ENCODE measurements at regions not wholly inside any gene's neighbourhood (a gene's known extent, or its start where the extent isn't known, plus 50 kb on each side); places are given as distances from the start of the nearest gene placed in this dataset.

GRCh38 chr10:43958071-43958432 is 309.4 kb upstream of the ZNF32 start:
- no peak for DNase-seq (ENCODE audit: low read depth)

DNA sequence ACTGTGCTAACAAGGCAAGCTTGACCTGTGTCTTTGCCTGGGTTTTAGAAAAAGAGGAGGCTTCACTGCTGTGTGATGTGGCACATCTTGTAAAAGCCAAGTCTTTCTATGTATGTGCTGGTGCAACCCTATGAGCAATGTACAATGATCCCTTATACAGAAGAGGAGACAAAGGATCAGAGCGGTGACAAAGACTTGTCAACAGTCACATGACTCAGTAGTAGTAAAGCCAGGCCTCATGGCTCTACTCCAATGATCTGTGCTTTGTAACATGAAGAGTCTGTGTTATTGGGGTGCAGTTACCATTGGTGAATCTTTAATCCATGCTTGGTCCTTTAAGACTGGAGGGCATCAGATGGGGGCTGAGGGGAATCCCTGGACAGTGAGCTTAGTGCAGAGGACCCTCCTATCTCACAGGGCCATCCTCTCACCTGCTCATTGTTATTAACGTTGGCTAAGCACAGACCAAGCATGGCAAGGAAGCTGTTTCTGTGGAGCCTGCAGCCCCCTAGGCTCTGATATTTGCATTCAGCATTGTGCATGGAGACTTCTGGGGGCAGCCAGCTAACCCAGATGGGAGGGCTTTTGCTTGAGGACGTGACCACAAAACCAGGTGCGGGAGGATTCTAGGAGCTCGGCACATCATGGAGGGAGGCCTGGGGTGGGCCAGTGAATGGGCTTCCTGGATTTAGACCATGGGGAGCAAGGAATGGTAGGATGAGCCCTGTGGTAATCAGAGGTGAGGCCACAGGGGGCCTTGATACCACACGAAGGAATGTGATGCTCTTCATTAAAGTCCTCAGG is 308.8 kb upstream of the ZNF32 start:
- no peak for DNase-seq (ENCODE audit: low read depth)

- DNase-seq (ENCODE audit: low read depth), result no peak
Measured at GRCh38 chr10:43955978-43956377, 307.3 kb upstream of the ZNF32 start.

DNA sequence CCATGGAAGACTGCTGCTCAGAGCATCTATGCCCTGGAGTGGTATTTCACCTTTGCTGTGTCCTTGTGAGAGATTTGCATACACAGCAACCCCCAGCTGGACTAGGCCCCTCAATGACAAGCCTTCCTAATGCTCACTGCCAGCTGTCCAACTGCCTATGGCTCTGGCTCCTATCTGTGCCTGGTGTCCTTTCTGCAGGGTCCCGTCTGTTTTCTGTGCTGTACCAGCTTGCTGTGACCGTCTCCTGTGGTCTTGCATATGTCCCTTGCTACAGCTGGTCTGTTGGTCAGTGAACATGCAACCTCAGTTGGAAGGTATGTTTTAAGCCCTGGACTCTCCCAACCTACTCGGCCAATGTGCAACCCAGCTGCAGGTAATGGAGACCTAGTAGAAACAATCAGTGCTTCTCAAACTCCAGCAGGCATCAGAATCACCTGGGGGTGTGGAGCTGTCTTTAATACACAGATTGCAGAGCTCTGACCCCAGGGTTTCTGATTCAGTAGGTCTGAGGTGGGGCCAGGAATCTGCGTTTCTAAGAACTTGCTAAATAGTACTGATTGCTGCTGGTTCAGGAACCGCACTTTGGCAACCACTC is 306.4 kb upstream of the ZNF32 start:
- no peak for DNase-seq (ENCODE audit: low read depth)

DNA sequence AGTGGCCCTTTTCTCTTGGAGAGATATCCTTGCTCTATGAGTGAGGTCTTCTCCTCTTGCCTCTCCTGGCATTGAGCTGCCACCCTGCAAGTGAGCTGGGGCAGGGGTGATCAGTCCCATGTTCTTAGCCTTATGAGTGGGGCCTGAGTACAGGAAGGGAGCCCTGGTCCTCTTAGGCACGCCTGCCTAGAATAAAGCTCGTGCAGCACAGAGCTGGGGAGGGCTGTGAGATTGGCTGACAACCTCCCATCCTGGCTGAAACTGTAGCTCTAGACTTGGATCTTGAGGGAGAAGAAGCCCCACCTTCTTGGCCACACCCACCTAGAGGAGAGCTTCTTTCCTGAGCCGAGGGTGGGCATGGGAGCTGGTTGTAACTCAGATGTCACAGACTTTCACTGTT is 305.0 kb upstream of the ZNF32 start:
- no peak for DNase-seq (ENCODE audit: low read depth)

DNA sequence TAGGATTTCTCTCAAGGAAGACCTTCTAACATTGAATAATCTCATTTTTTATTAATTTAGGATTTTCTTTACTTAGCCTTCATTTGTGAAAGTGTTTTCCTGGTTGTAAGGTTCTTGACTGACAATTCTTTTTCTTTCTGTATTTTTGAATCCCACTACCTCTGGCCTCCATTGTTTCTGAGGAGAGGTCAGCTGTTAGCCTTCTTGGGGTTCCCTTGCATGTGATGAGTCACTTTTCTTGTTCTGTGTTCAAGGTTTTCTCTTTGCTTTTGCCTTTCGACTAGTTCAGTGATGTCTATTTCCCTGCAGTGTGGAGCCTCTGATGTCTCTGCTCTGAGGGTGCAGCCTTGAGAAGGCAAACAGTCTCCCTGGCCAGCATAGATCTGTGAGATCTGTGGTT is 304.1 kb upstream of the ZNF32 start:
- DNase-seq (ENCODE audit: low read depth), result no peak

DNA sequence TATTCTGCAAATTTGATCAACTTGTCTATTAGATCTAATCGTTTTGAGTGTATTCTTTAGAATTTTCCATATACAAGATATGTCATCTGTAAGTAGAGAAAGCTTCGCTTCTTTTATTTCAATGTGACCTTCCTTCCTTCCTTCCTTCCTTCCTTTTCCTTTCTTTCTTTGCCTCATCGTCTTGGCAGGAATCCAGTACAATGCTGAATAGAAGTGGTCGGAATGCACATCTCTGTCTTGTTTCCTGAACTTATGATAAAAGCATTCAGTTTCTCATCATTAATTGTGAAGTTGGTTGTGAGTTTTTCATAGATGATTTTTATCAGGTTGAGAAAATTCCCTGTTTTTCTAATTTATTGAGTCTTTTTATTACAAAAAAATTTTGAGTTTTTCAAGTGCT is 300.7 kb upstream of the ZNF32 start:
- no peak for DNase-seq (ENCODE audit: low read depth)

DNA sequence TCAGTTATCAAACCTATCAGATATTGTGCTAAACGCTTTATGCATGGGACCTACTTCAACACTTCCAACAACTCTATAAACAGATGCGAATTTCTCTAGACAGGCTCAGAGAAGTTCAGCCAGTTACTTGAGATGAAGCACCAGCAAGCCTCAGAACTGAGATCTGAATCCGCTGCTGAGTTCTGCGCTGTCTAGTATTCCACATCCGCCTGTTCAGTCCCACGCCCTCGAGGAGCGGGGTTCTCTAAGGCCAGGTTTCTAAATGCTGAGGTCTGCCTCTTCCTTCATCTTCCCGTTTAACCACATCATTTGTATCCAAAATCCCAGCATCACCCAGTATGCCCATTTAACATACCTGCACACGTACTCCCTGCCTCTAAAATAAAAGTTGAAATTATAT is 297.8 kb upstream of the ZNF32 start:
- DNase-seq (ENCODE audit: low read depth), result no peak

GRCh38 chr10:43945908-43946307 is 297.2 kb upstream of the ZNF32 start:
- no peak for DNase-seq (ENCODE audit: low read depth)

GRCh38 chr10:43945094-43945730 is 296.5 kb upstream of the ZNF32 start:
- DNase-seq (ENCODE audit: low read depth), result no peak

DNA sequence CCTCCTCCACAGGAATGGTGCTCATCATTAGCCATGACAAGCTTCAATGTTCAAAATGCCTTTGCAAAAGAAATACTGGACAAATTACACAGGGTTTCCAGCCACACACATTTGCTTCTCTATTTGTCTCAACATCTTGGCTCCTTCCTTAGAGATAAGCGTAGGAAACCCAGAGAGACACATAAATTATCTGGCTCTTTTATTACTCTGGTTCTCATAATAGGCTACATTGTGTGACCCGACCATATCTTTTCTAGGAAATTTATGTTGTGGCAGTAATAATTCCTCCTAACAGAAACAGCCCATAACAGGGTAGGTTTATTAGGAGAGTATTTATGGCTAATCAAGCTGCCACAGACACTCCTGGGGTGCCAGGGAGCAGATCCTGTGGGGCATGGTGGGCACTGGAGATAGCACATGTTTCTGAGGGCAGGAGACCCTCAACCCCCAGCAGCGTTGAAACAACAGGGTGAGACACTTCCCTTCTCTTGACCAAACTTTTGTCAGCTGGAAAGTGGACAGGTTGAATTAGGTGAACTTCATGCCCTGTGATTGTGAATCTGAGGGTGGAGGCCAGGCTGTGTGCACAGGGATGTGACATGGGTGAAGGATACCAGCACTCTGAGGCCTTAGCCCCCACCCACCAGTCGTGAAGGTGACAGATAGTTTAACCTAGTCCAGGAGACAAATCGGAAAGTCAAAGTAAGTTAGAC is 295.9 kb upstream of the ZNF32 start:
- DNase-seq (ENCODE audit: low read depth), result no peak

DNA sequence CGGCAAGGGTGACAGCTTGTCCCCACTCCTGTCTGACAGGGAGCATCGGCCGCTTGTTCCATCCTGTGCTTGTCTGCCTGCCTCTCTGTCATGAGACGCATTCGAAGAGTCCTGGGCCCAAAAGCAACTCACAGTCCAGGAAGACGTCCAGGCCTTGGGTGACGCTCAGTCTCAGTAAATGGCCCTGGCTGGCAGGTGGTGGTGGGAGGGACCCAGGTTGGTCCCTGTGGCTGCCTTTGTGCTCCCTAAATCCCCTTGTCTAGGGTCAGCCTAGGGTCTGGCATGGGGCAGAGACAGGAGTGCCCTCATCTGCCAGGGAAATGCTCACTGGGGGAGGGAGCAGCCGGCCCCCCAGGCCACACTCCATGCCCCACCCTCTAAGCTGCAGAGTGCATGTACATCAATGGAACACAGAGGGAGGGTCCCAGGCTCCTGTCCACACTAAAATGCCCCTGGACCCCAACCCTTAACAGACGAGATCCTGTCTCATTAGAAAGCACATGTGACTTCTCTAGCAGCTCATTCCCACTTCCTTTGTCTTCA is 295.2 kb upstream of the ZNF32 start:
- no peak for DNase-seq (ENCODE audit: low read depth)

- DNase-seq (ENCODE audit: low read depth), result no peak
Measured at GRCh38 chr10:43943119-43943817, 294.6 kb upstream of the ZNF32 start.

- DNase-seq (ENCODE audit: low read depth), result no peak
Measured at GRCh38 chr10:43942096-43942850, 293.6 kb upstream of the ZNF32 start.

GRCh38 chr10:43940898-43941837 is 292.5 kb upstream of the ZNF32 start:
- DNase-seq (ENCODE audit: low read depth), result no peak

- no peak for DNase-seq (ENCODE audit: low read depth)
Measured at GRCh38 chr10:43939939-43940820, 291.5 kb upstream of the ZNF32 start.

GRCh38 chr10:43939389-43939938 is 290.8 kb upstream of the ZNF32 start:
- DNase-seq (ENCODE audit: low read depth), result no peak

DNA sequence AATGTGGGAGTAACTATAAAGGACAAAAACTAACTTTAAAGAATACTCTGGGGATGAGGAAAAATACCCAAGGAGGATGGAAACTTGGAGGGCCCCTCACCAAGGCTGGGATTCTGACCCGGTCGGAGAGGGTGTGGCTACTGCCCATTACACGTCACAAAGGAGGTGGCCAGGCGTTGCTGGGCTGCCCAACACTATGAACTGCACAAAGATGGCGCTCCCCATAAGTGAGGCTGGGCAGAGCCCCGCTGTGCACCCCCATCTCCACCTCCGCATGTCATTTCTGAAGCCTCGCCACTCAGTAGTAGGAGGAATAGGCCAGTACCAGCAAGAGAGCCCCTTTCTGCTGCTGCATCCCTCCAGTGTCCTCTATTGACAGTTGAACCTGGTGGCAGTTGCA is 290.1 kb upstream of the ZNF32 start:
- DNase-seq (ENCODE audit: low read depth), result no peak
